MM.1S (cell line): ENCODE measurements at regions not wholly inside any gene's neighbourhood (a gene's known extent, or its start where the extent isn't known, plus 50 kb on each side); places are given as distances from the start of the nearest gene placed in this dataset.

Experiments
- DNase-seq: peaks from one replicate; pipeline ENCODE4 v3.0.0-alpha.2; 2015
- H2AFZ ChIP-seq: fragments of 300-600 bp; sonication (generic); 2 replicates; pipeline ENCODE4 v1.6.0; 2016; ENCODE audit warnings: antibody characterized with exemption, low read length
- H3F3A ChIP-seq: fragments of 300-600 bp; sonication (generic); 2 replicates; pipeline ENCODE4 v1.6.1; 2016; ENCODE audit warnings: mild to moderate bottlenecking, antibody characterized with exemption, low read length, moderate library complexity, mixed read lengths; ENCODE audit not compliant: insufficient read depth
- H3K27ac ChIP-seq: fragments of 300-600 bp; sonication (generic); 2 replicates; pipeline ENCODE4 v1.5.1; 2016; ENCODE audit warnings: mild to moderate bottlenecking, low read length
- H3K27me3 ChIP-seq: fragments of 300-600 bp; sonication (generic); replicated peaks from 2 replicates; pipeline ENCODE4 v1.6.0; 2016; ENCODE audit warnings: low read length; ENCODE audit not compliant: insufficient read depth
- H3K36me3 ChIP-seq: fragments of 300-600 bp; sonication (generic); replicated peaks from 2 replicates; pipeline ENCODE4 v1.6.1; 2016; ENCODE audit warnings: mild to moderate bottlenecking, low read length, mixed read lengths; ENCODE audit not compliant: insufficient read depth
- H3K4me1 ChIP-seq: fragments of 300-600 bp; sonication (generic); 2 replicates; pipeline ENCODE4 v1.6.1; 2016; ENCODE audit warnings: low read length, mixed read lengths
- H3K4me2 ChIP-seq: fragments of 300-600 bp; sonication (generic); 2 replicates; pipeline ENCODE4 v1.6.0; 2016; ENCODE audit warnings: low read depth, low read length
- H3K4me3 ChIP-seq: fragments of 300-600 bp; sonication (generic); 2 replicates; pipeline ENCODE4 v1.5.1; 2016; ENCODE audit warnings: low read length, mixed read lengths
- H3K79me2 ChIP-seq: fragments of 300-600 bp; sonication (generic); 2 replicates; pipeline ENCODE4 v1.6.1; 2016; ENCODE audit warnings: mixed run types, low read length, mixed read lengths
- H3K9ac ChIP-seq: fragments of 300-600 bp; sonication (generic); 2 replicates; pipeline ENCODE4 v1.6.1; 2016; ENCODE audit warnings: low read length, mixed read lengths
- H3K9me2 ChIP-seq: fragments of 300-600 bp; sonication (generic); replicated peaks from 2 replicates; pipeline ENCODE4 v1.6.1; 2016; ENCODE audit warnings: mild to moderate bottlenecking, low read length, mixed read lengths; ENCODE audit not compliant: insufficient read depth
- H3K9me3 ChIP-seq: fragments of 300-600 bp; sonication (generic); replicated peaks from 2 replicates; pipeline ENCODE4 v1.6.1; 2016; ENCODE audit warnings: mild to moderate bottlenecking, low read length, mixed read lengths; ENCODE audit not compliant: insufficient read depth
- H4K20me1 ChIP-seq: fragments of 300-600 bp; sonication (generic); 2 replicates; pipeline ENCODE4 v1.6.1; 2016; ENCODE audit warnings: mild to moderate bottlenecking, low read length, moderate library complexity, mixed read lengths; ENCODE audit not compliant: insufficient read depth
- CTCF ChIP-seq: fragments of 300-600 bp; sonication (generic); IDR thresholded peaks from 2 replicates; pipeline ENCODE4 v1.5.1; 2016; ENCODE audit warnings: antibody characterized with exemption, low read length, mixed read lengths
- EZH2 ChIP-seq: fragments of 300-600 bp; sonication (generic); optimal IDR thresholded peaks from 2 replicates; pipeline ENCODE3; 2017; ENCODE audit warnings: low read depth, mild to moderate bottlenecking, antibody characterized with exemption, low read length, mixed read lengths
- EZH2phosphoT487 ChIP-seq: fragments of 300-600 bp; sonication (generic); IDR thresholded peaks from 2 replicates; pipeline ENCODE4 v1.6.1; 2018; ENCODE audit warnings: antibody characterized with exemption, low read length

GRCh38 chr12:115413626-115414025 is 729.7 kb upstream of the TBX3 start:
- H3K9me3 ChIP-seq, result no peaks in the 10 kb centered on the region
- DNase-seq, result no peak
- no peaks in the 10 kb centered on the region for H3K36me3 ChIP-seq
- no peak overlapping the region for H3K4me3 ChIP-seq
- H4K20me1 ChIP-seq, result no peaks in the 10 kb centered on the region
- no peaks in the 10 kb centered on the region for H3K4me1 ChIP-seq
- H3F3A ChIP-seq, result no peaks in the 10 kb centered on the region
- TF ChIP-seq EZH2phosphoT487 (no peak), CTCF (no peak), EZH2 (no peak)
- no peak overlapping the region for H3K4me2 ChIP-seq
- no peaks in the 10 kb centered on the region for H3K79me2 ChIP-seq
- H3K27me3 ChIP-seq, result no peaks in the 10 kb centered on the region
- H2AFZ ChIP-seq, result no peak overlapping the region
- H3K27ac ChIP-seq, result no peak overlapping the region
- H3K9me2 ChIP-seq, result no peaks in the 10 kb centered on the region
- no peak overlapping the region for H3K9ac ChIP-seq

- Histone ChIP-seq H3F3A (no peaks in the 10 kb centered on the region), H3K36me3 (no peaks in the 10 kb centered on the region), H3K27me3 (no peaks in the 10 kb centered on the region), H3K9ac (no peak overlapping the region), H3K27ac (no peak overlapping the region), H3K9me3 (no peaks in the 10 kb centered on the region), H3K4me2 (no peak overlapping the region), H2AFZ (no peak overlapping the region), H3K9me2 (no peaks in the 10 kb centered on the region), H3K79me2 (no peaks in the 10 kb centered on the region), H3K4me3 (no peak overlapping the region), H3K4me1 (no peaks in the 10 kb centered on the region), H4K20me1 (no peaks in the 10 kb centered on the region)
- no peak for TF ChIP-seq CTCF
- TF ChIP-seq EZH2, result no peak
- no peak for TF ChIP-seq EZH2phosphoT487
- DNase-seq, result no peak
These were observed 728.9 kb upstream of the TBX3 start for GRCh38 chr12:115412831-115413230.

GRCh38 chr12:115411121-115411520 is 727.1 kb upstream of the TBX3 start:
- no peak overlapping the region for H3K9ac ChIP-seq
- no peaks in the 10 kb centered on the region for H3K27me3 ChIP-seq
- DNase-seq, result no peak
- H3K79me2 ChIP-seq, result no peaks in the 10 kb centered on the region
- H3K36me3 ChIP-seq, result no peaks in the 10 kb centered on the region
- no peaks in the 10 kb centered on the region for H3K4me1 ChIP-seq
- H3K9me3 ChIP-seq, result no peaks in the 10 kb centered on the region
- H4K20me1 ChIP-seq, result no peaks in the 10 kb centered on the region
- no peak overlapping the region for H2AFZ ChIP-seq
- no peaks in the 10 kb centered on the region for H3F3A ChIP-seq
- H3K4me2 ChIP-seq, result no peak overlapping the region
- no peaks in the 10 kb centered on the region for H3K9me2 ChIP-seq
- no peak overlapping the region for H3K4me3 ChIP-seq
- TF ChIP-seq EZH2, result no peak
- no peak for TF ChIP-seq CTCF
- TF ChIP-seq EZH2phosphoT487, result no peak
- H3K27ac ChIP-seq, result no peak overlapping the region

GRCh38 chr12:115408642-115409041 is 724.7 kb upstream of the TBX3 start:
- Histone ChIP-seq H3K79me2 (no peaks in the 10 kb centered on the region), H3K27ac (no peak overlapping the region), H3K9me3 (no peaks in the 10 kb centered on the region), H3K4me3 (no peak overlapping the region), H3K9ac (no peak overlapping the region), H3K27me3 (no peaks in the 10 kb centered on the region), H2AFZ (no peak overlapping the region), H4K20me1 (no peaks in the 10 kb centered on the region), H3K4me2 (no peak overlapping the region), H3F3A (no peaks in the 10 kb centered on the region), H3K4me1 (no peaks in the 10 kb centered on the region), H3K9me2 (no peaks in the 10 kb centered on the region), H3K36me3 (no peaks in the 10 kb centered on the region)
- no peak for TF ChIP-seq EZH2
- TF ChIP-seq CTCF, result no peak
- no peak for TF ChIP-seq EZH2phosphoT487
- no peak for DNase-seq
